HL-60 (cell line): ENCODE measurements at regions not wholly inside any gene's neighbourhood (a gene's known extent, or its start where the extent isn't known, plus 50 kb on each side); places are given as distances from the start of the nearest gene placed in this dataset.

Experiments
- DNase-seq, 2 experiments: peaks; one replicate each; pipeline ENCODE4 v3.0.0-alpha.2; 2010 to 2020; ENCODE audit warnings: low read depth in 1 of 2, low spot score in 1 of 2
- H3K27ac ChIP-seq: fragments of 250-450 bp; sonication (Bioruptor Pico); replicated peaks from 2 replicates; pipeline ENCODE4 v1.5.1; 2020; ENCODE audit warnings: mild to moderate bottlenecking, moderate library complexity
- H3K27me3 ChIP-seq: fragments of 250-450 bp; sonication (Bioruptor Pico); 2 replicates; pipeline ENCODE4 v1.5.1; 2021; ENCODE audit warnings: mild to moderate bottlenecking, moderate library complexity; ENCODE audit not compliant: insufficient read depth, poor library complexity, severe bottlenecking
- H3K4me3 ChIP-seq: replicated peaks from 2 replicates; pipeline ENCODE4 v1.5.1; 2011; ENCODE audit warnings: mild to moderate bottlenecking, control low read depth, low read length; ENCODE audit not compliant: insufficient read depth
- GABPA ChIP-seq: IDR thresholded peaks from 2 replicates; pipeline ENCODE4 v1.6.1; 2012; ENCODE audit warnings: low read depth
- POLR2AphosphoS5 ChIP-seq: IDR thresholded peaks from 2 replicates; pipeline ENCODE4 v1.6.1; 2012; ENCODE audit warnings: low read depth
- REST ChIP-seq: IDR thresholded peaks from 2 replicates; pipeline ENCODE4 v1.6.1; 2012; ENCODE audit warnings: low read depth; ENCODE audit not compliant: insufficient replicate concordance
- SPI1 ChIP-seq: IDR thresholded peaks from 2 replicates; pipeline ENCODE4 v1.6.1; 2012; ENCODE audit warnings: low read depth, mild to moderate bottlenecking, borderline replicate concordance
- TF ChIP-seq, protein P1 (sequence below): IDR thresholded peaks from one replicate; pipeline ENCODE4 v1.5.1; 2011; ENCODE audit warnings: low read length, control low read depth, inconsistent platforms; ENCODE audit not compliant: insufficient read depth

- TF ChIP-seq SPI1 (no peak), REST (no peak), POLR2AphosphoS5 (no peak), GABPA (no peak)
- TF ChIP-seq, protein P1, sequence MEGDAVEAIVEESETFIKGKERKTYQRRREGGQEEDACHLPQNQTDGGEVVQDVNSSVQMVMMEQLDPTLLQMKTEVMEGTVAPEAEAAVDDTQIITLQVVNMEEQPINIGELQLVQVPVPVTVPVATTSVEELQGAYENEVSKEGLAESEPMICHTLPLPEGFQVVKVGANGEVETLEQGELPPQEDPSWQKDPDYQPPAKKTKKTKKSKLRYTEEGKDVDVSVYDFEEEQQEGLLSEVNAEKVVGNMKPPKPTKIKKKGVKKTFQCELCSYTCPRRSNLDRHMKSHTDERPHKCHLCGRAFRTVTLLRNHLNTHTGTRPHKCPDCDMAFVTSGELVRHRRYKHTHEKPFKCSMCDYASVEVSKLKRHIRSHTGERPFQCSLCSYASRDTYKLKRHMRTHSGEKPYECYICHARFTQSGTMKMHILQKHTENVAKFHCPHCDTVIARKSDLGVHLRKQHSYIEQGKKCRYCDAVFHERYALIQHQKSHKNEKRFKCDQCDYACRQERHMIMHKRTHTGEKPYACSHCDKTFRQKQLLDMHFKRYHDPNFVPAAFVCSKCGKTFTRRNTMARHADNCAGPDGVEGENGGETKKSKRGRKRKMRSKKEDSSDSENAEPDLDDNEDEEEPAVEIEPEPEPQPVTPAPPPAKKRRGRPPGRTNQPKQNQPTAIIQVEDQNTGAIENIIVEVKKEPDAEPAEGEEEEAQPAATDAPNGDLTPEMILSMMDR = no peak
These were observed 156.1 kb upstream of the FOXB1 start for GRCh38 chr15:59847968-59848367.

GRCh38 chr15:59845942-59846499 is 156.9 kb upstream of the BNIP2 start:
- Histone ChIP-seq H3K27ac (no peak overlapping the region), H3K27me3 (no peaks in the 10 kb centered on the region), H3K4me3 (no peak overlapping the region)
- TF ChIP-seq POLR2AphosphoS5 (no peak), SPI1 (no peak), REST (no peak), GABPA (no peak)
- TF ChIP-seq, protein P1 = no peak
- no peak for DNase-seq

More at GRCh38 chr15:59847968-59848367, 156.1 kb upstream of the FOXB1 start:
- Histone ChIP-seq H3K27me3 (no peaks in the 10 kb centered on the region), H3K4me3 (no peak overlapping the region), H3K27ac (no peak overlapping the region)
- DNase-seq = no peak

GRCh38 chr15:59843609-59844008 is 154.5 kb upstream of the BNIP2 start:
- Histone ChIP-seq H3K4me3 (no peak overlapping the region), H3K27me3 (no peaks in the 10 kb centered on the region), H3K27ac (no peak overlapping the region)
- DNase-seq = no peak
- TF ChIP-seq SPI1 (no peak), GABPA (no peak), REST (no peak), POLR2AphosphoS5 (no peak)
- TF ChIP-seq, protein P1 = no peak
